HepG2 (cell line): ENCODE measurements at regions not wholly inside any gene's neighbourhood (a gene's known extent, or its start where the extent isn't known, plus 50 kb on each side); places are given as distances from the start of the nearest gene placed in this dataset.

Experiments used
- ATAC-seq: fragments of 200-7000 bp; cut with Tn5 transposase; 3 replicates; pipeline ENCODE4 v1.9.1; 2020; ENCODE audit warnings: mild to moderate bottlenecking, moderate library complexity
- BruUV-seq: library from RNA; stranded (reverse); fragments of 400-500 nt; replicated peaks from 2 replicates; lab custom pipeline; 2021; lab: Mats Ljungman, UMichigan
- CTCF ChIA-PET: fragments of 300-600 bp; formaldehyde crosslinking; extraction: SDS; loops from one replicate; lab custom pipeline; 2021; ENCODE audit warnings: low total read pairs, inconsistent platforms, low intra/inter-chr PET ratio; lab: Yijun Ruan, JAX
- POLR2A ChIA-PET: fragments of 350-600 bp; sonication (Branson Sonifier 250); formaldehyde crosslinking; loops from one replicate; lab custom pipeline; 2020; ENCODE audit warnings: antibody characterized with exemption, inconsistent platforms; lab: Yijun Ruan, JAX
- DNase-seq: peaks from one replicate; pipeline ENCODE4 v3.0.0-alpha.2; 2015; ENCODE audit warnings: low spot score
- FAIRE-seq: peaks from 3 replicates; lab custom pipeline; 2011; peaks lifted over from hg19 to GRCh38; lab: Jason Lieb, UNC
- H2AFZ ChIP-seq: one replicate; pipeline ENCODE4 v1.6.1; 2011; ENCODE audit warnings: low read length, inconsistent platforms
- H3K27ac ChIP-seq: fragments of 300-600 bp; 3 replicates; pipeline ENCODE4 v1.8.0; 2011; ENCODE audit warnings: mixed run types, mild to moderate bottlenecking, mixed read lengths, low read length, inconsistent platforms; ENCODE audit not compliant: insufficient read depth; ENCODE audit errors: extremely low read length
- H3K27me3 ChIP-seq, 2 experiments: fragments of 200-600 bp in 1 of 2; 2 replicates in 1 of 2; 3 replicates in 1 of 2; pipeline versions ENCODE4 v1.6.0 to v1.8.0; 2011; ENCODE audit warnings: low read length in 2 of 2, mild to moderate bottlenecking in 2 of 2, moderate library complexity in 2 of 2, inconsistent platforms in 1 of 2; ENCODE audit not compliant: insufficient read depth in 2 of 2, control insufficient read depth in 1 of 2
- H3K36me3 ChIP-seq, 2 experiments: fragments of 200-600 bp in 1 of 2; replicated peaks in 1 of 2; 2 replicates in 1 of 2; 3 replicates in 1 of 2; pipeline versions ENCODE4 v1.5.1 to v1.8.0; 2011; ENCODE audit warnings: low read length in 2 of 2, inconsistent platforms in 1 of 2; ENCODE audit not compliant: insufficient read depth in 2 of 2, control insufficient read depth in 1 of 2
- H3K4me1 ChIP-seq: 2 replicates; pipeline ENCODE4 v1.5.1; 2012; ENCODE audit warnings: low read length, inconsistent platforms; ENCODE audit not compliant: insufficient read depth
- H3K4me2 ChIP-seq: 2 replicates; pipeline ENCODE4 v1.6.0; 2011; ENCODE audit warnings: low read depth, low read length, inconsistent platforms
- H3K4me3 ChIP-seq, 3 experiments: fragments of 200-600 bp in 1 of 3; sonication (generic), shearing (Covaris generic) in 1 of 3; replicated peaks in 1 of 3; 2 replicates each; pipeline ENCODE4 v1.5.1; 2011 to 2016; ENCODE audit warnings: low read length in 3 of 3, inconsistent platforms in 2 of 3, low read depth in 2 of 3, mild to moderate bottlenecking in 2 of 3, control low read depth in 1 of 3, mixed read lengths in 1 of 3; ENCODE audit not compliant: insufficient read depth in 1 of 3
- H3K79me2 ChIP-seq: one replicate; pipeline ENCODE4 v1.6.1; 2011; ENCODE audit warnings: low read length, inconsistent platforms; ENCODE audit not compliant: insufficient read depth
- H3K9ac ChIP-seq: 2 replicates; pipeline ENCODE4 v1.6.0; 2011; ENCODE audit warnings: mild to moderate bottlenecking, low read depth, low read length, inconsistent platforms; ENCODE audit not compliant: insufficient read depth
- H3K9me3 ChIP-seq: 2 replicates; pipeline ENCODE4 v1.5.1; 2012; ENCODE audit warnings: mild to moderate bottlenecking, low read length
- H4K20me1 ChIP-seq: 2 replicates; pipeline ENCODE4 v1.6.0; 2011; ENCODE audit warnings: inconsistent platforms, mild to moderate bottlenecking, low read length, moderate library complexity; ENCODE audit not compliant: insufficient read depth
- CHD4 ChIP-seq: fragments of 200-600 bp; sonication (generic); IDR thresholded peaks from 2 replicates; pipeline ENCODE4 v1.7.0; 2017; ENCODE audit warnings: mild to moderate bottlenecking, low read length, borderline replicate concordance
- HMGXB3 ChIP-seq: sonication (generic); formaldehyde crosslinking; IDR thresholded peaks from 2 replicates; pipeline ENCODE4 v1.4.0; 2020; ENCODE audit warnings: missing genetic modification reagents, borderline replicate concordance
- KDM3A ChIP-seq: IDR thresholded peaks from 2 replicates; pipeline ENCODE4 v1.6.1; 2018; ENCODE audit warnings: low read depth, missing compliant biosample characterization
- KDM4B ChIP-seq: sonication (generic); formaldehyde crosslinking; IDR thresholded peaks from 2 replicates; pipeline ENCODE4 v1.4.0; 2020; ENCODE audit warnings: missing genetic modification reagents
- MTF1 ChIP-seq: sonication (generic); formaldehyde crosslinking; IDR thresholded peaks from 2 replicates; pipeline ENCODE4 v1.5.0; 2020; ENCODE audit warnings: missing genetic modification reagents
- NFE2L2 ChIP-seq: fragments of 150-350 bp; IDR thresholded peaks from 2 replicates; pipeline ENCODE4 v1.6.1; 2014; ENCODE audit warnings: low read length
- PHF20 ChIP-seq: sonication (generic); formaldehyde crosslinking; IDR thresholded peaks from 2 replicates; pipeline ENCODE4 v1.5.0; 2020; ENCODE audit warnings: mild to moderate bottlenecking, missing genetic modification reagents
- PLRG1 ChIP-seq: fragments of 450-650 bp; conservative IDR thresholded peaks from 2 replicates; pipeline ENCODE4 v1.6.1; 2016
- SOX13 ChIP-seq, 3 experiments: fragments of 450-650 bp in 1 of 3; sonication (generic) in 1 of 3; formaldehyde crosslinking in 1 of 3; IDR thresholded peaks in 2 of 3; conservative IDR thresholded peaks in 1 of 3; 2 replicates each; pipeline versions ENCODE4 v1.5.0 to v1.6.1; 2016 to 2020; ENCODE audit warnings: antibody characterized with exemption in 1 of 3, mild to moderate bottlenecking in 1 of 3, missing compliant biosample characterization in 1 of 3, missing genetic modification reagents in 1 of 3, moderate library complexity in 1 of 3
- TSC22D2 ChIP-seq: sonication (generic); formaldehyde crosslinking; IDR thresholded peaks from 2 replicates; pipeline ENCODE4 v1.5.1; 2020; ENCODE audit warnings: missing genetic modification reagents, mild to moderate bottlenecking, borderline replicate concordance
- ZFP90 ChIP-seq: sonication (generic); formaldehyde crosslinking; IDR thresholded peaks from 2 replicates; pipeline ENCODE4 v1.8.0; 2022; ENCODE audit warnings: missing genetic modification reagents, mild to moderate bottlenecking, inconsistent platforms, borderline replicate concordance
- ZFP91 ChIP-seq: sonication (generic); formaldehyde crosslinking; IDR thresholded peaks from 2 replicates; pipeline ENCODE4 v1.9.0; 2022; ENCODE audit warnings: missing genetic modification reagents, mild to moderate bottlenecking, borderline replicate concordance
- ZMYM4 ChIP-seq: sonication (generic); formaldehyde crosslinking; IDR thresholded peaks from 2 replicates; pipeline ENCODE4 v1.8.1; 2023; ENCODE audit warnings: mild to moderate bottlenecking, missing genetic modification reagents
- ZNF282 ChIP-seq: fragments of 450-650 bp; IDR thresholded peaks from 2 replicates; pipeline ENCODE4 v1.6.1; 2018; ENCODE audit not compliant: partially characterized antibody
- ZNF512B ChIP-seq: sonication (generic); formaldehyde crosslinking; IDR thresholded peaks from 2 replicates; pipeline ENCODE4 v1.5.1; 2020; ENCODE audit warnings: missing genetic modification reagents, mild to moderate bottlenecking, borderline replicate concordance
- ZNF792 ChIP-seq: IDR thresholded peaks from 2 replicates; pipeline ENCODE4 v1.6.1; 2016
- WGBS: methylation state at CpG from one replicate; pipeline ENCODE4 v1.1.6; 2017; ENCODE audit warnings: low lambda C conversion rate; 5-methylcytosine and 5-hydroxymethylcytosine counted together
- in situ Hi-C: cut with HindIII; loops from 2 replicates; pipeline ENCODE4 v1.10.0; 2017; ENCODE audit warnings: low pct_unique_long_range_greater_than_20kb; ENCODE audit not compliant: extremely low pct_ligation_motif_present
- intact Hi-C: fragments of 100-400 bp; cut with micrococcal nuclease; formaldehyde crosslinking; loops from one replicate; pipeline ENCODE4 v1.10.0; 2022; ENCODE audit not compliant: unreplicated experiment

GRCh38 chr7:131956864-131957263 is 400.4 kb upstream of the PODXL start:
- no peaks in the 10 kb centered on the region for H3K79me2 ChIP-seq
- H3K4me2 ChIP-seq: no peak overlapping the region
- H3K4me3 ChIP-seq: no peak overlapping the region
- WGBS: 0% methylated on average over 1 of the region's 1 CpG
- BruUV-seq: no TSS peak
- no peaks in the 10 kb centered on the region for H4K20me1 ChIP-seq
- in situ Hi-C loops: no loop called here
- H3K36me3 ChIP-seq: no peaks in the 10 kb centered on the region
- ChIA-PET POLR2A (no interaction called here), CTCF (no interaction called here)
- DNase-seq: no peak
- H3K27me3 ChIP-seq: peaks cover 2 to 6% of the 10 kb centered on the region in 2 experiments; a peak in 2 of 5 replicates
- no peak overlapping the region for H2AFZ ChIP-seq
- H3K27ac ChIP-seq: no peak overlapping the region
- H3K4me1 ChIP-seq: no peaks in the 10 kb centered on the region
- TF ChIP-seq PLRG1 (no peak), ZFP90 (CRISPR knock-in tag) (no peak), ZMYM4 (CRISPR knock-in tag) (no peak), ZNF792 (no peak), MTF1 (CRISPR knock-in tag) (no peak), HMGXB3 (CRISPR knock-in tag) (no peak), CHD4 (no peak), KDM3A (no peak), ZNF282 (no peak), NFE2L2 (no peak), KDM4B (CRISPR knock-in tag) (no peak), SOX13 (IDR thresholded peaks at IDR 0.05) (no peak), SOX13 (CRISPR knock-in tag; conservative IDR thresholded peaks at IDR 0.05 in 1 of 2, IDR thresholded peaks at IDR 0.05 in 1 of 2) (no peak), ZNF512B (CRISPR knock-in tag) (no peak), ZFP91 (CRISPR knock-in tag) (no peak), TSC22D2 (CRISPR knock-in tag) (no peak), PHF20 (CRISPR knock-in tag) (no peak)
- TF ChIP-seq, all 625 proteins: peak for 0
- ATAC-seq (no peak), FAIRE-seq (no peak)
- Histone ChIP-seq H3K9me3 (no peaks in the 10 kb centered on the region), H3K9ac (no peak overlapping the region)
- intact Hi-C loops: no loop called here
